ENCODE measurements at regions not wholly inside any gene's neighbourhood (a gene's known extent, or its start where the extent isn't known, plus 50 kb on each side); places are given as distances from the start of the nearest gene placed in this dataset.

GRCh38 chr5:68447136-68447929, 231.8 kb downstream of the PIK3R1 start:
- ATAC-seq (no peak), DNase-seq (no peak)
- H3K4me3 ChIP-seq: no peak overlapping the region
- no peaks in the 10 kb centered on the region for H3K27me3 ChIP-seq (ENCODE audit: low read depth)
- no peaks in the 10 kb centered on the region for H3K36me3 ChIP-seq
- no peaks in the 10 kb centered on the region for H3K9me3 ChIP-seq
- no peak overlapping the region for H3K27ac ChIP-seq
- intact Hi-C loops (cut with DNase I): no loop called here
- peaks cover 8% of the 10 kb centered on the region for H3K4me1 ChIP-seq
- no peak for TF ChIP-seq CTCF (IDR thresholded peaks at IDR 0.05)

DNA sequence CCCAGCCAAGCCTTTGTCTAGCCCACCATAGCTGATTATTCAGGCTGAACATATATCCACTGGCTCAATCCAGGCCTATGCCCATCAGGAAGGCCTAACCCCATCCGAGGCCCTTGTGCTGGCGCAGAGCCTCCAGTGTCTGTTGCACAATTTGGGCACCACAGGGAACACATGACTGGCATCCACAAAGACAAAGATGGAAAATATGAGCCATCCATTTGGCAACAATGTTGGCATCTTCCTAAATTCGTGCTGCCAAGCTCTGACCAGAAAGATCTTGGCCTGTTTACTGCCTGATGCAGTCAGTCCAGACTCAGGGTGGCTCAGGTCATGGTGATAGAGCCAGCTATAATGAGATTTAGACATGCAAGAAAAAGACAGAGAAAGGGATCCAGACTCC, 233.8 kb downstream of the PIK3R1 start:
- DNase-seq (no peak), ATAC-seq (peak in 1 of 2 donors; percentile 41)
- Histone ChIP-seq H3K9me3 (no peaks in the 10 kb centered on the region), H3K4me1 (peaks cover 6% of the 10 kb centered on the region), H3K36me3 (no peaks in the 10 kb centered on the region), H3K27ac (no peak overlapping the region), H3K27me3 (ENCODE audit: low read depth) (no peaks in the 10 kb centered on the region), H3K4me3 (no peak overlapping the region)
- TF ChIP-seq CTCF (IDR thresholded peaks at IDR 0.05): no peak
- intact Hi-C loops (cut with DNase I): no loop called here

GRCh38 chr5:68450245-68450852, 234.8 kb downstream of the PIK3R1 start:
- Histone ChIP-seq H3K9me3 (no peaks in the 10 kb centered on the region), H3K27ac (no peak overlapping the region), H3K4me1 (no peaks in the 10 kb centered on the region), H3K36me3 (no peaks in the 10 kb centered on the region), H3K27me3 (ENCODE audit: low read depth) (no peaks in the 10 kb centered on the region), H3K4me3 (no peak overlapping the region)
- DNase-seq (no peak), ATAC-seq (peak in 1 of 2 donors; percentile 62)
- intact Hi-C loops (cut with DNase I): loop anchor here (10.0 kb wide), 1 partner anchor 166 kb away; no protein-coding TSS in a partner anchor
- no peak for TF ChIP-seq CTCF (IDR thresholded peaks at IDR 0.05)

GRCh38 chr5:68452286-68452685, 236.7 kb downstream of the PIK3R1 start:
- Histone ChIP-seq H3K36me3 (no peaks in the 10 kb centered on the region), H3K9me3 (no peaks in the 10 kb centered on the region), H3K27me3 (ENCODE audit: low read depth) (no peaks in the 10 kb centered on the region), H3K4me1 (no peaks in the 10 kb centered on the region), H3K4me3 (no peak overlapping the region), H3K27ac (no peak overlapping the region)
- intact Hi-C loops (cut with DNase I): loop anchor here (10.0 kb wide), 1 partner anchor 167 kb away; no protein-coding TSS in a partner anchor
- TF ChIP-seq CTCF (IDR thresholded peaks at IDR 0.05): no peak
- no peak for ATAC-seq
- no peak for DNase-seq

- intact Hi-C loops (cut with DNase I): loop anchor here (10.0 kb wide), 1 partner anchor 169 kb away; no protein-coding TSS in a partner anchor
- peaks cover 6% of the 10 kb centered on the region for H3K4me1 ChIP-seq
- TF ChIP-seq CTCF (IDR thresholded peaks at IDR 0.05): no peak
- no peak overlapping the region for H3K4me3 ChIP-seq
- no peaks in the 10 kb centered on the region for H3K9me3 ChIP-seq
- no peak overlapping the region for H3K27ac ChIP-seq
- no peaks in the 10 kb centered on the region for H3K27me3 ChIP-seq (ENCODE audit: low read depth)
- ATAC-seq: no peak
- no peak for DNase-seq
- no peaks in the 10 kb centered on the region for H3K36me3 ChIP-seq
These were observed 238.6 kb downstream of the PIK3R1 start for GRCh38 chr5:68454172-68454571.

Measured in lower lobe of right lung (tissue), 2 donors.